Posterior cingulate gyrus (tissue), 11 donors: ENCODE measurements at regions not wholly inside any gene's neighbourhood (a gene's known extent, or its start where the extent isn't known, plus 50 kb on each side); places are given as distances from the start of the nearest gene placed in this dataset.
A peak's percentile ranks its signal among the peaks of the same experiment; 100 is the strongest.

Source experiments
- DNase-seq, 10 donors: peaks; one replicate each; pipeline versions ENCODE4 v3.0.0 to v3.0.0-alpha.2; 2020 to 2021; ENCODE audit warnings: mixed read lengths in 3 of 10
- intact Hi-C: fragments of 100-400 bp; cut with DNase I; formaldehyde crosslinking; loops from one replicate; pipeline ENCODE4 v1.15.1; 2023

- intact Hi-C loops: no loop called here
- no peak for DNase-seq
Measured at GRCh38 chr15:93167291-93167690, 78.3 kb upstream of the RGMA start.

GRCh38 chr15:93166675-93167074, 77.7 kb upstream of the RGMA start:
- intact Hi-C loops: no loop called here
- DNase-seq: no peak

GRCh38 chr15:93165734-93166470, 76.9 kb upstream of the RGMA start:
- intact Hi-C loops: no loop called here
- DNase-seq: no peak

- intact Hi-C loops: no loop called here
- DNase-seq: no peak
Measured at GRCh38 chr15:93164409-93164808, 75.4 kb upstream of the RGMA start.

- no peak for DNase-seq
- intact Hi-C loops: no loop called here
Measured at GRCh38 chr15:93162560-93162959, 73.5 kb upstream of the RGMA start.

- DNase-seq: no peak
- intact Hi-C loops: no loop called here
Measured at GRCh38 chr15:93159930-93160329, 70.9 kb upstream of the RGMA start.

GRCh38 chr15:93158097-93158900, 69.3 kb upstream of the RGMA start:
- intact Hi-C loops: no loop called here
- no peak for DNase-seq

- intact Hi-C loops: no loop called here
Measured at GRCh38 chr15:93154666-93155065, 65.7 kb upstream of the RGMA start.

GRCh38 chr15:93152951-93153350, 63.9 kb upstream of the RGMA start:
- intact Hi-C loops: no loop called here
- peak in 8 of 10 donors; percentile 23 to 83 (median 36) for DNase-seq

More at GRCh38 chr15:93154666-93155065, 65.7 kb upstream of the RGMA start:
- DNase-seq: no peak

GRCh38 chr15:93152360-93152759, 63.3 kb upstream of the RGMA start:
- DNase-seq: peak in 1 of 10 donors; percentile 10
- intact Hi-C loops: no loop called here

- intact Hi-C loops: no loop called here
- DNase-seq: peak in 1 of 10 donors; percentile 36
Measured at GRCh38 chr15:93150910-93151881, 62.2 kb upstream of the RGMA start.

GRCh38 chr15:93146601-93147000, 57.6 kb upstream of the RGMA start:
- no peak for DNase-seq
- intact Hi-C loops: no loop called here

- intact Hi-C loops: no loop called here
- peak in 1 of 10 donors; percentile 16 for DNase-seq
Measured at GRCh38 chr15:93146196-93146595, 57.2 kb upstream of the RGMA start.

- DNase-seq: peak in 1 of 10 donors; percentile 30
- intact Hi-C loops: no loop called here
Measured at GRCh38 chr15:93144463-93145236, 55.6 kb upstream of the RGMA start.

GRCh38 chr15:93143186-93143585, 54.2 kb upstream of the RGMA start:
- intact Hi-C loops: no loop called here
- peak in 1 of 10 donors; percentile 57 for DNase-seq

GRCh38 chr15:93141371-93141794, 52.4 kb upstream of the RGMA start:
- intact Hi-C loops: no loop called here
- DNase-seq: peak in 1 of 10 donors; percentile 24

- peak in 1 of 10 donors; percentile 57 for DNase-seq
- intact Hi-C loops: no loop called here
Measured at GRCh38 chr15:93139436-93139835, 50.4 kb upstream of the RGMA start.

GRCh38 chr15:93138681-93139250, 49.8 kb upstream of the RGMA start:
- DNase-seq: no peak
- intact Hi-C loops: no loop called here
